HCT116 (cell line): ENCODE measurements at regions not wholly inside any gene's neighbourhood (a gene's known extent, or its start where the extent isn't known, plus 50 kb on each side); places are given as distances from the start of the nearest gene placed in this dataset.

ENCODE experiments used
- ATAC-seq: fragments of 200-7000 bp; cut with Tn5 transposase; 2 replicates; pipeline ENCODE4 v1.9.1; 2020; ENCODE audit warnings: mild to moderate bottlenecking, moderate library complexity
- BruUV-seq: library from RNA; stranded (reverse); fragments of 400-500 nt; replicated peaks from 2 replicates; lab custom pipeline; 2021; lab: Mats Ljungman, UMichigan
- CTCF ChIA-PET: fragments of 300-600 bp; sonication (Branson Sonifier 250); formaldehyde crosslinking; loops from one replicate; lab custom pipeline; 2021; ENCODE audit warnings: antibody characterized with exemption; lab: Charles Lee
- POLR2A ChIA-PET: fragments of 300-600, 350-600 bp; sonication (Branson Sonifier 250); formaldehyde crosslinking; loops from one replicate; lab custom pipeline; 2021; ENCODE audit warnings: antibody characterized with exemption; lab: Charles Lee
- RAD21 ChIA-PET, 2 experiments: fragments of 300-600 bp; sonication (Branson Sonifier 250); formaldehyde crosslinking; loops; one replicate each; lab custom pipeline; 2023; ENCODE audit warnings: low total read pairs in 2 of 2; ENCODE audit not compliant: uncharacterized antibody in 2 of 2, unreplicated experiment in 2 of 2, low non-redundant PET in 1 of 2; lab: Charles Lee
- DNase-seq: peaks from one replicate; pipeline ENCODE4 v3.0.0-alpha.2; 2010; ENCODE audit warnings: low read depth, low spot score
- H2AFZ ChIP-seq: fragments of 200-600 bp; shearing (Covaris generic), sonication (generic); 2 replicates; pipeline ENCODE4 v1.6.1; 2017; ENCODE audit warnings: low read depth, mixed run types, mixed read lengths, antibody characterized with exemption, low read length; ENCODE audit not compliant: poor library complexity, severe bottlenecking
- H3K27ac ChIP-seq: 2 replicates; pipeline ENCODE4 v1.5.1; 2012; ENCODE audit warnings: low read depth, low read length
- H3K27me3 ChIP-seq: fragments of 200-600 bp; sonication (generic); 2 replicates; pipeline ENCODE4 v1.6.1; 2016; ENCODE audit warnings: mixed run types, low read length, mixed read lengths; ENCODE audit not compliant: insufficient read depth
- H3K36me3 ChIP-seq, 2 experiments: fragments of 200-500 bp in 1 of 2; fragments of 200-600 bp in 1 of 2; sonication (Bioruptor generic) in 1 of 2; sonication (generic) in 1 of 2; 2 replicates each; pipeline versions ENCODE4 v1.5.1 to v1.6.1; 2014 to 2016; ENCODE audit warnings: low read length in 2 of 2, inconsistent platforms in 1 of 2, mixed read lengths in 1 of 2, mixed run types in 1 of 2; ENCODE audit not compliant: insufficient read depth in 2 of 2, control insufficient read depth in 1 of 2
- H3K4me1 ChIP-seq, 2 experiments: fragments of 200-600 bp in 1 of 2; sonication (generic) in 1 of 2; 2 replicates each; pipeline versions ENCODE4 v1.5.1 to v1.6.1; 2012 to 2017; ENCODE audit warnings: low read length in 2 of 2, inconsistent platforms in 1 of 2, mild to moderate bottlenecking in 1 of 2, mixed read lengths in 1 of 2, mixed run types in 1 of 2, moderate library complexity in 1 of 2; ENCODE audit not compliant: insufficient read depth in 2 of 2, control insufficient read depth in 1 of 2
- H3K4me2 ChIP-seq: fragments of 200-600 bp; sonication (generic); 2 replicates; pipeline ENCODE4 v1.6.1; 2017; ENCODE audit warnings: mixed run types, low read length, mixed read lengths
- H3K4me3 ChIP-seq, 2 experiments: fragments of 200-600 bp in 1 of 2; sonication (generic) in 1 of 2; replicated peaks in 1 of 2; 2 replicates each; pipeline ENCODE4 v1.5.1; 2011 to 2016; ENCODE audit warnings: low read length in 2 of 2, control low read depth in 1 of 2, low read depth in 1 of 2, mild to moderate bottlenecking in 1 of 2, mixed read lengths in 1 of 2, mixed run types in 1 of 2
- H3K79me2 ChIP-seq: fragments of 200-600 bp; sonication (generic); 2 replicates; pipeline ENCODE4 v1.6.1; 2017; ENCODE audit warnings: mild to moderate bottlenecking, mixed run types, low read length, moderate library complexity, mixed read lengths; ENCODE audit not compliant: insufficient read depth
- H3K9ac ChIP-seq: fragments of 200-600 bp; sonication (generic); 2 replicates; pipeline ENCODE4 v1.6.1; 2016; ENCODE audit warnings: low read length, mixed read lengths
- H3K9me2 ChIP-seq: fragments of 200-600 bp; sonication (generic), shearing (Covaris generic); 2 replicates; pipeline ENCODE4 v1.6.1; 2017; ENCODE audit warnings: mixed run types, mild to moderate bottlenecking, moderate library complexity; ENCODE audit not compliant: insufficient read depth
- H3K9me3 ChIP-seq, 2 experiments: fragments of 200-500 bp in 1 of 2; fragments of 200-600 bp in 1 of 2; sonication (Bioruptor generic) in 1 of 2; sonication (generic) in 1 of 2; 2 replicates each; pipeline ENCODE4 v1.6.1; 2014 to 2017; ENCODE audit warnings: low read length in 2 of 2, mixed read lengths in 2 of 2, inconsistent platforms in 1 of 2, low read depth in 1 of 2, mild to moderate bottlenecking in 1 of 2, mixed run types in 1 of 2, moderate library complexity in 1 of 2; ENCODE audit not compliant: control insufficient read depth in 1 of 2, insufficient read depth in 1 of 2
- H4K20me1 ChIP-seq: fragments of 200-600 bp; sonication (generic), shearing (Covaris generic); 2 replicates; pipeline ENCODE4 v1.6.1; 2017; ENCODE audit warnings: mixed run types, mild to moderate bottlenecking, moderate library complexity; ENCODE audit not compliant: insufficient read depth
- ATF3 ChIP-seq: IDR thresholded peaks from 2 replicates; pipeline ENCODE4 v1.6.1; 2012
- CBX3 ChIP-seq: IDR thresholded peaks from 2 replicates; pipeline ENCODE4 v1.6.1; 2012; ENCODE audit warnings: low read depth
- CEBPB ChIP-seq: IDR thresholded peaks from 2 replicates; pipeline ENCODE4 v1.6.1; 2012; ENCODE audit warnings: low read depth
- CTCF ChIP-seq, 3 experiments: fragments of 200-600 bp in 1 of 3; sonication (generic) in 1 of 3; IDR thresholded peaks in 2 of 3; conservative IDR thresholded peaks in 1 of 3; 2 replicates each; pipeline ENCODE4 v1.5.1; 2012 to 2017; ENCODE audit warnings: low read depth in 2 of 3, low read length in 2 of 3, antibody characterized with exemption in 1 of 3, borderline replicate concordance in 1 of 3, control low read depth in 1 of 3, mild to moderate bottlenecking in 1 of 3, mixed read lengths in 1 of 3, mixed run types in 1 of 3, moderate library complexity in 1 of 3; ENCODE audit not compliant: insufficient read depth in 1 of 3
- EGR1 ChIP-seq: IDR thresholded peaks from 2 replicates; pipeline ENCODE4 v1.6.1; 2012; ENCODE audit warnings: low read depth
- ELF1 ChIP-seq: IDR thresholded peaks from 2 replicates; pipeline ENCODE4 v1.6.1; 2012; ENCODE audit warnings: low read depth, borderline replicate concordance
- EZH2 ChIP-seq: fragments of 200-600 bp; sonication (generic); IDR thresholded peaks from 2 replicates; pipeline ENCODE4 v1.6.1; 2017; ENCODE audit warnings: antibody characterized with exemption, mixed run types
- EZH2phosphoT487 ChIP-seq: fragments of 200-600 bp; IDR thresholded peaks from 2 replicates; pipeline ENCODE4 v1.6.1; 2018; ENCODE audit warnings: antibody characterized with exemption, borderline replicate concordance
- FOSL1 ChIP-seq: IDR thresholded peaks from 2 replicates; pipeline ENCODE4 v1.6.1; 2012; ENCODE audit warnings: low read depth
- JUND ChIP-seq: IDR thresholded peaks from 2 replicates; pipeline ENCODE4 v1.6.1; 2012
- MAX ChIP-seq: IDR thresholded peaks from 2 replicates; pipeline ENCODE4 v1.6.1; 2012
- POLR2A ChIP-seq: IDR thresholded peaks from 2 replicates; pipeline ENCODE4 v1.7.0; 2011; ENCODE audit warnings: borderline replicate concordance; ENCODE audit not compliant: insufficient read depth, insufficient read length; ENCODE audit errors: extremely low read depth
- POLR2AphosphoS5 ChIP-seq: IDR thresholded peaks from 2 replicates; pipeline ENCODE4 v1.6.1; 2011; ENCODE audit warnings: mild to moderate bottlenecking, low read depth, low read length, moderate library complexity
- RAD21 ChIP-seq: IDR thresholded peaks from 2 replicates; pipeline ENCODE4 v1.6.1; 2012; ENCODE audit warnings: low read depth, mild to moderate bottlenecking
- SIN3A ChIP-seq: IDR thresholded peaks from 2 replicates; pipeline ENCODE4 v1.6.1; 2012; ENCODE audit warnings: low read depth
- SP1 ChIP-seq: IDR thresholded peaks from 2 replicates; pipeline ENCODE4 v1.6.1; 2012; ENCODE audit warnings: low read depth
- SRF ChIP-seq: IDR thresholded peaks from 2 replicates; pipeline ENCODE4 v1.6.1; 2012; ENCODE audit warnings: low read depth
- ZBTB33 ChIP-seq: IDR thresholded peaks from 2 replicates; pipeline ENCODE4 v1.6.1; 2011; ENCODE audit warnings: mild to moderate bottlenecking, low read length, moderate library complexity; ENCODE audit not compliant: insufficient replicate concordance; ENCODE audit errors: extremely low read depth
- ZFX ChIP-seq: fragments of 450-650 bp; IDR thresholded peaks from 2 replicates; pipeline ENCODE4 v1.6.1; 2017
- ZNF274 ChIP-seq: fragments of 200-500 bp; sonication (Bioruptor generic); IDR thresholded peaks from 2 replicates; pipeline ENCODE4 v1.6.1; 2014; ENCODE audit warnings: mild to moderate bottlenecking, low read depth, low read length, inconsistent platforms
- intact Hi-C: fragments of 100-400 bp; cut with micrococcal nuclease; formaldehyde crosslinking; loops from 2 replicates; pipeline ENCODE4 v1.10.0; 2022

- H3K27ac ChIP-seq = no peak overlapping the region
- no peak for TF ChIP-seq CBX3
- TF ChIP-seq ZFX = no peak
- TF ChIP-seq POLR2A = no peak
- no peak for TF ChIP-seq MAX
- TF ChIP-seq POLR2AphosphoS5 = no peak
- TF ChIP-seq EGR1 = no peak
- TF ChIP-seq ELF1 = no peak
- TF ChIP-seq RAD21 = no peak
- no peak for TF ChIP-seq FOSL1
- no peak for TF ChIP-seq EZH2phosphoT487
- TF ChIP-seq SP1 = no peak
- TF ChIP-seq ZNF274 = no peak
- TF ChIP-seq CEBPB = no peak
- TF ChIP-seq ZBTB33 = no peak
- no peak for TF ChIP-seq EZH2
- no peak for TF ChIP-seq SIN3A
- no peak for TF ChIP-seq ATF3
- TF ChIP-seq CTCF (IDR thresholded peaks at IDR 0.05 in 2 of 3, conservative IDR thresholded peaks at IDR 0.05 in 1 of 3; ENCODE audit: borderline replicate concordance in 1 of 3, insufficient read depth in 1 of 3, low read depth in 2 of 3, low read length in 2 of 3) = no peak
- no peak for TF ChIP-seq JUND
- no peak for TF ChIP-seq SRF
- H3K27me3 ChIP-seq = no peaks in the 10 kb centered on the region
- ChIA-PET CTCF (no interaction called here), RAD21 (no interaction called here), POLR2A (no interaction called here)
- no peak overlapping the region for H2AFZ ChIP-seq
- DNase-seq = no peak
- no peaks in the 10 kb centered on the region for H3K4me1 ChIP-seq
- H3K36me3 ChIP-seq = no peaks in the 10 kb centered on the region
- no peaks in the 10 kb centered on the region for H3K9me2 ChIP-seq
- H3K4me2 ChIP-seq = no peak overlapping the region
- no peaks in the 10 kb centered on the region for H3K79me2 ChIP-seq
- peaks cover 0 to 5% of the 10 kb centered on the region in 2 experiments; a peak in 2 of 4 replicates for H3K9me3 ChIP-seq
- no peak for ATAC-seq
- no peak overlapping the region for H3K9ac ChIP-seq
- H4K20me1 ChIP-seq = no peaks in the 10 kb centered on the region
- intact Hi-C loops = no loop called here
- H3K4me3 ChIP-seq = no peak overlapping the region
- no TSS peak for BruUV-seq
Observed at GRCh38 chr9:102049586-102050246, 311.3 kb upstream of the GRIN3A start.
